ENCODE measurements at regions not wholly inside any gene's neighbourhood (a gene's known extent, or its start where the extent isn't known, plus 50 kb on each side); places are given as distances from the start of the nearest gene placed in this dataset.

- Histone ChIP-seq H3K4me3 (ENCODE audit: low read depth in 1 of 2, low read length in 2 of 2) (no peak overlapping the region), H3K9ac (ENCODE audit: low read length) (no peak overlapping the region), H3K36me3 (ENCODE audit: insufficient read depth, low read length) (no peaks in the 10 kb centered on the region), H3K27me3 (ENCODE audit: control insufficient read depth in 1 of 2, insufficient read depth in 2 of 2, low read length in 2 of 2) (no peaks in the 10 kb centered on the region), H3K4me1 (ENCODE audit: insufficient read depth, low read length) (no peaks in the 10 kb centered on the region), H3K27ac (ENCODE audit: low read depth, low read length) (no peak overlapping the region), H3K9me3 (ENCODE audit: low read length) (no peaks in the 10 kb centered on the region)
Measured at GRCh38 chr2:144208924-144209323, 311.0 kb downstream of the ZEB2 start.

DNA sequence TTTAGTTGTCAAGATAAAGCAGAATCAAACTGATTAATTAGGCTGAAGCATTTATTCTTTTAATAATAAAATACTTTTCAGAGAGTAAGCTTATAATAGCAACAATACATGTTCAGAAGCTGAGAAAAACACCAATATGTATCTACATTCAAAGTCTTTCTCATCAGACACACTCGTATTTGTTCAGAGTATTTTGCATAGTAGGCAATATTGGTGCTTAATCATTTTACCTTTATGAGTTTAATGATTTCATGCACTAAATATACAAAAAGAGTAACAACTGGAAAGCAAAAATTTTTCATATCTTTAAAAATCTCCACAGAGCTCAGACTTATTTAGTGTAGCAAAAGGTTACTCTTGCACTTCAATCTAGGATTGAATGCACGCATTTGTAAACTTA is 313.9 kb downstream of the ZEB2 start:
- Histone ChIP-seq H3K9ac (ENCODE audit: low read length) (no peak overlapping the region), H3K27me3 (ENCODE audit: control insufficient read depth in 1 of 2, insufficient read depth in 2 of 2, low read length in 2 of 2) (no peaks in the 10 kb centered on the region), H3K27ac (ENCODE audit: low read depth, low read length) (no peak overlapping the region), H3K4me3 (ENCODE audit: low read depth in 1 of 2, low read length in 2 of 2) (no peak overlapping the region), H3K36me3 (ENCODE audit: insufficient read depth, low read length) (no peaks in the 10 kb centered on the region), H3K9me3 (ENCODE audit: low read length) (no peaks in the 10 kb centered on the region), H3K4me1 (ENCODE audit: insufficient read depth, low read length) (no peaks in the 10 kb centered on the region)

DNA sequence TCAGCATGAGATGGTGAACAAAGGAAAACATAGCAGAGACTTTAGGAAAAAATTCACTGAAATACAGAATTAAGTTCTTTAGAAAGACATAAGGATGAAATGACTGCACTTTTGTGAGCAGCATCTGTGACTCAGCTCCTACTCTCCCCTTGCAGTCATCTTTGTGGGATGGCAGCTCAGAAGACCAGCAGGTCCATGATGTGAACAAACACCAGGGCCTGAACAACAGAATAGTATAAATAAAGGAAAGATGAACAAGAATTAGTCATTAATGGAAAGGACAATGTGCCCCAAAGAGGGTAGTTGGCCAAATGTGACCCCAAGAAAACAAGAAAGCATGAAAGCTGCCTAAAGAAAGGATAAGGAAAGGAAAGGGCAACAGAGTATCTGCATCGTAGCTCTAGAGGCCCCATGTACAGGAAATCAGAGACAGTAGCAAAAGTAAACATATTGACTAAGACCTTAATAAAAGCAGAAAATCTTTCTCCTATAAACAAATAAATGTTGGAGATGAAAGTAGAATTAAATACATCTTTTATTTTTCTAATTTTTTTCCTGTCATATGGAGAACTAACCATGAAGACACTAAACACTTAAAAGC is 318.0 kb downstream of the ZEB2 start:
- Histone ChIP-seq H3K4me1 (ENCODE audit: insufficient read depth, low read length) (no peaks in the 10 kb centered on the region), H3K9me3 (ENCODE audit: low read length) (no peaks in the 10 kb centered on the region), H3K4me3 (ENCODE audit: low read depth in 1 of 2, low read length in 2 of 2) (no peak overlapping the region), H3K9ac (ENCODE audit: low read length) (no peak overlapping the region), H3K36me3 (ENCODE audit: insufficient read depth, low read length) (no peaks in the 10 kb centered on the region), H3K27me3 (ENCODE audit: control insufficient read depth in 1 of 2, insufficient read depth in 2 of 2, low read length in 2 of 2) (no peaks in the 10 kb centered on the region), H3K27ac (ENCODE audit: low read depth, low read length) (no peak overlapping the region)

- no peaks in the 10 kb centered on the region for H3K9me3 ChIP-seq (ENCODE audit: low read length)
- no peak overlapping the region for H3K27ac ChIP-seq (ENCODE audit: low read depth, low read length)
- H3K27me3 ChIP-seq (ENCODE audit: control insufficient read depth in 1 of 2, insufficient read depth in 2 of 2, low read length in 2 of 2) = no peaks in the 10 kb centered on the region
- H3K4me3 ChIP-seq (ENCODE audit: low read depth in 1 of 2, low read length in 2 of 2) = no peak overlapping the region
- H3K36me3 ChIP-seq (ENCODE audit: insufficient read depth, low read length) = no peaks in the 10 kb centered on the region
- no peak overlapping the region for H3K9ac ChIP-seq (ENCODE audit: low read length)
- no peaks in the 10 kb centered on the region for H3K4me1 ChIP-seq (ENCODE audit: insufficient read depth, low read length)
Measured at GRCh38 chr2:144201126-144201525, 318.8 kb downstream of the ZEB2 start.

DNA sequence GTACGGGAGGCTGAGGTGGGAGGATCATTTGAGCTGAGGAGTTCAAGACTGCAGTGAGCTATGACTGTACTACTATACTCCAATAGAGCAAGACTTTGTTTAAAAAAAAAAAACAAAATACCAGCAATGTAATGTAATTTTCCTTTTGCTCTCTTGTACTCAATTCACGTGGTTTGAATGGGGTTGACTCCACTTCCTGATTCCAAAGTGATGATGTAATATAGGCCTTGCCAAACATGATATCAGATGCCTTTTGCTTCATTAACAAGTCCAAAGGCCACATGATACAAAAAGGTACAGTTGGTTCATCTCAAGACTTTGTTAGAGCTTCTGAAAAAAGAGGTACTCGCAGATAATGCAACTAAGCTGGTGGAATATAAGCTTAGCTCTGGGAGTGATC is 321.8 kb downstream of the ZEB2 start:
- Histone ChIP-seq H3K36me3 (ENCODE audit: insufficient read depth, low read length) (no peaks in the 10 kb centered on the region), H3K27ac (ENCODE audit: low read depth, low read length) (no peak overlapping the region), H3K4me3 (ENCODE audit: low read depth in 1 of 2, low read length in 2 of 2) (no peak overlapping the region), H3K4me1 (ENCODE audit: insufficient read depth, low read length) (no peaks in the 10 kb centered on the region), H3K27me3 (ENCODE audit: control insufficient read depth in 1 of 2, insufficient read depth in 2 of 2, low read length in 2 of 2) (no peaks in the 10 kb centered on the region), H3K9me3 (ENCODE audit: low read length) (no peaks in the 10 kb centered on the region), H3K9ac (ENCODE audit: low read length) (no peak overlapping the region)

DNA sequence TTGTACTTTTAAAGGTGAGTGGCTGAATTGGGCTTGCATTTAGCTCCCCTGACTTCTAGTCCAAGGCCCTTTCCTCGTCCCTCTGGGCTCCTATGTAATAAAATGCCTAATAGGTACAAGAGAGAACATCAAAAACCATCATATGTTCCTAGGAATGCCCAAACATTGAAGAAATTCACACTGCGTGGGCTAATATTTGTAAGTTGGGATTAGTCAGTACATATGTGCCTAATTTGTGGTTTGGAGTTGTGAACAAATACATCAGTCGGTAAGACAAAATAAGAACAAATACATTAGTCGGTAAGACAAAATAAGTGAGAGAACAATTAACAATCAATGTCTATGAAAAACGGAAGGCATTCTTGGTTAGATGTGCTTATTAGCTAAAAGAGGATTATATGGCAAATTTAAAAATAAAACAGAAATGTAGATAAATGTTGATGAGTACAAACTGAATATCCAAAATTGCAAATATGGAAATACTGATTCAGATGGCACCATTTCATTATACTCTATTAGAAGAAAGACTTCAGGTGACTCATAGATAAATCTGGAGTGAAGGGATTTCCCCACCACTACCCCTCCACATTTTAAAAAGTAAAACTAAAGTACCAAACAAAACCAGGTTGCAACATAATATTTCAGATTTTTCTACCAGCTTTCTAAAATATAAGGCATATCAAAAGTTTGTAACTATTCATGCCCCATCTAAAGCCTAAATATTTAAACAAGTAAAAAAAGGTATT is 325.4 kb downstream of the ZEB2 start:
- Histone ChIP-seq H3K4me1 (ENCODE audit: insufficient read depth, low read length) (no peaks in the 10 kb centered on the region), H3K9ac (ENCODE audit: low read length) (no peak overlapping the region), H3K27me3 (ENCODE audit: control insufficient read depth in 1 of 2, insufficient read depth in 2 of 2, low read length in 2 of 2) (no peaks in the 10 kb centered on the region), H3K9me3 (ENCODE audit: low read length) (no peaks in the 10 kb centered on the region), H3K27ac (ENCODE audit: low read depth, low read length) (no peak overlapping the region), H3K36me3 (ENCODE audit: insufficient read depth, low read length) (no peaks in the 10 kb centered on the region), H3K4me3 (ENCODE audit: low read depth in 1 of 2, low read length in 2 of 2) (no peak overlapping the region)

DNA sequence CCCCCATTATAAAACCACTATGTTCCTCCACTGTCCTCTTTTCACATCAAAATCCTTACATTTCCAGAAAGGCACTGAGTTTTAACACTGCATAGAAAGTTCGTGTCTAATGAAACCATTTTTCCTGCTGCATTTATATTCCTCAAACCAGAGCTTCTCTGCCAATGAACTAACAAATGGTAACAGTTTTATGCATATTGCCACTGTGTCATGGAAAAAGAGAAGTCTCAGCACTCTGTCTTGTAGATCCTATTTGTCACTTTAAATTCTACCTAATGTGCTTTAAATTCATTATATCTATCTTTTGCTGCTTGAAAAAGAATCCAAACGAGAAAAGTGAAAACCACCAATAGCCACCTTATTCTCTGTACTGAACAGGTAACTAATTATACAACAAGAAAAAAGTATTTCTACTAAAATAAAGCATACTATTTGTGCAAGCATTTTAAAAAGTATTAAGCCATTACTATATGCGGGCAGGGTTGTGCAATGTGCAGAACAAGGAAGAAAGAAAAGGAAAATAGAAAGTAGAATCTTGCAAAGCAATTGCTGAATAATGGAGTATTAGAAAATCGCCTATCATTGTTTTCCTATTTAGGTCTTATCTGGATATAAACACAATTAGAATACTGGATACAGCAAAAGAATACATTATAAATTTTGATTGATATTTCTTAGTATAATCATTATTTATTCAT is 328.9 kb downstream of the ZEB2 start:
- H3K4me3 ChIP-seq (ENCODE audit: low read depth in 1 of 2, low read length in 2 of 2) = no peak overlapping the region
- no peak overlapping the region for H3K27ac ChIP-seq (ENCODE audit: low read depth, low read length)
- H3K27me3 ChIP-seq (ENCODE audit: control insufficient read depth in 1 of 2, insufficient read depth in 2 of 2, low read length in 2 of 2) = no peaks in the 10 kb centered on the region
- no peaks in the 10 kb centered on the region for H3K4me1 ChIP-seq (ENCODE audit: insufficient read depth, low read length)
- no peaks in the 10 kb centered on the region for H3K9me3 ChIP-seq (ENCODE audit: low read length)
- no peaks in the 10 kb centered on the region for H3K36me3 ChIP-seq (ENCODE audit: insufficient read depth, low read length)
- no peak overlapping the region for H3K9ac ChIP-seq (ENCODE audit: low read length)

DNA sequence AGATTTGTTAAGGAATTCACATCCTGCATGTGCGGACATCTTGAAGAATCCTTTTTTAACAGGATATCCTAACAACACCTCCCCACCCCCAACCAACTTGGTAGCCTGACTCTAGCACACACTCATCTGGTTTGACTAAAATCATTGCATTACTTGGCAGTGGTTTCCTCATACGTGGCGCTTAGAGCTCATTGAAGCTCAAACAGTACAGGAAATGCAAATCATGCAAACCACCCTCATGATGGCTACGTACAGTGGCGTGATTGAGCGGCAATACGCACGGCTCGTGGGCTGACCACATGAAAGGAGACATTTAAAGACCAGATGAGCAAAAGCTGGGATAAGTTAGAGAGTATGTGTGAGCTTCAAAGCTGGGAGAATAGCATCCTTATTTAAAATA is 336.2 kb downstream of the ZEB2 start:
- Histone ChIP-seq H3K27me3 (ENCODE audit: control insufficient read depth in 1 of 2, insufficient read depth in 2 of 2, low read length in 2 of 2) (no peaks in the 10 kb centered on the region), H3K9ac (ENCODE audit: low read length) (no peak overlapping the region), H3K4me3 (ENCODE audit: low read depth in 1 of 2, low read length in 2 of 2) (no peak overlapping the region), H3K9me3 (ENCODE audit: low read length) (no peaks in the 10 kb centered on the region), H3K4me1 (ENCODE audit: insufficient read depth, low read length) (no peaks in the 10 kb centered on the region), H3K36me3 (ENCODE audit: insufficient read depth, low read length) (no peaks in the 10 kb centered on the region), H3K27ac (ENCODE audit: low read depth, low read length) (no peak overlapping the region)

GRCh38 chr2:144181001-144181400 is 338.9 kb downstream of the ZEB2 start:
- H3K27me3 ChIP-seq (ENCODE audit: control insufficient read depth in 1 of 2, insufficient read depth in 2 of 2, low read length in 2 of 2) = no peaks in the 10 kb centered on the region
- H3K36me3 ChIP-seq (ENCODE audit: insufficient read depth, low read length) = no peaks in the 10 kb centered on the region
- no peak overlapping the region for H3K9ac ChIP-seq (ENCODE audit: low read length)
- H3K4me1 ChIP-seq (ENCODE audit: insufficient read depth, low read length) = no peaks in the 10 kb centered on the region
- no peaks in the 10 kb centered on the region for H3K9me3 ChIP-seq (ENCODE audit: low read length)
- no peak overlapping the region for H3K4me3 ChIP-seq (ENCODE audit: low read depth in 1 of 2, low read length in 2 of 2)
- H3K27ac ChIP-seq (ENCODE audit: low read depth, low read length) = no peak overlapping the region

GRCh38 chr2:144180131-144180530 is 339.8 kb downstream of the ZEB2 start:
- Histone ChIP-seq H3K27ac (ENCODE audit: low read depth, low read length) (no peak overlapping the region), H3K36me3 (ENCODE audit: insufficient read depth, low read length) (no peaks in the 10 kb centered on the region), H3K4me1 (ENCODE audit: insufficient read depth, low read length) (no peaks in the 10 kb centered on the region), H3K27me3 (ENCODE audit: control insufficient read depth in 1 of 2, insufficient read depth in 2 of 2, low read length in 2 of 2) (no peaks in the 10 kb centered on the region), H3K4me3 (ENCODE audit: low read depth in 1 of 2, low read length in 2 of 2) (no peak overlapping the region), H3K9me3 (ENCODE audit: low read length) (no peaks in the 10 kb centered on the region), H3K9ac (ENCODE audit: low read length) (no peak overlapping the region)

DNA sequence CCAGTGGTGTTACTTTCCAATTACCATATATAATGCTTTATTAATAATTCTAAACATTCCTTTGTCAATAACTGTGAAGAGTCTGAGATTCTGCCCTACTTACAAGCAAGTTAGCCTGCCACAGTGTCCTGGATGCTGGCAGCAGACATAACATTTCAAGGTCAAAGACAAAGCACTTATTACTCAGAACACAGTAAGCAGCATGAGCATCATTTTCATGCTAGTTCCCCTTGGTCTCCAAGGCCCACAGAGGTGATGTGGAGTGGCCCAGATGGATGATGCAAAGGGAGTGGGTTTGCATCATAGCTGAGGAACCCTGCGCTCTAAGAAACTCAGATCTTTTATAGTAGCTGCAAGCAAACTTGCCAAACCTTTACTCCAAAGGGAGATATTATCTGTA is 349.7 kb downstream of the ZEB2 start:
- Histone ChIP-seq H3K9me3 (ENCODE audit: low read length) (no peaks in the 10 kb centered on the region), H3K36me3 (ENCODE audit: insufficient read depth, low read length) (no peaks in the 10 kb centered on the region), H3K27me3 (ENCODE audit: control insufficient read depth in 1 of 2, insufficient read depth in 2 of 2, low read length in 2 of 2) (no peaks in the 10 kb centered on the region)

More for the DNA sequence above, 349.7 kb downstream of the ZEB2 start:
- no peaks in the 10 kb centered on the region for H3K4me1 ChIP-seq (ENCODE audit: insufficient read depth, low read length)
- no peak overlapping the region for H3K4me3 ChIP-seq (ENCODE audit: low read depth in 1 of 2, low read length in 2 of 2)
- no peak overlapping the region for H3K9ac ChIP-seq (ENCODE audit: low read length)
- no peak overlapping the region for H3K27ac ChIP-seq (ENCODE audit: low read depth, low read length)

All from muscle layer of colon (tissue), 2 donors.